ENCODE measurements at regions not wholly inside any gene's neighbourhood (a gene's known extent, or its start where the extent isn't known, plus 50 kb on each side); places are given as distances from the start of the nearest gene placed in this dataset.

DNA sequence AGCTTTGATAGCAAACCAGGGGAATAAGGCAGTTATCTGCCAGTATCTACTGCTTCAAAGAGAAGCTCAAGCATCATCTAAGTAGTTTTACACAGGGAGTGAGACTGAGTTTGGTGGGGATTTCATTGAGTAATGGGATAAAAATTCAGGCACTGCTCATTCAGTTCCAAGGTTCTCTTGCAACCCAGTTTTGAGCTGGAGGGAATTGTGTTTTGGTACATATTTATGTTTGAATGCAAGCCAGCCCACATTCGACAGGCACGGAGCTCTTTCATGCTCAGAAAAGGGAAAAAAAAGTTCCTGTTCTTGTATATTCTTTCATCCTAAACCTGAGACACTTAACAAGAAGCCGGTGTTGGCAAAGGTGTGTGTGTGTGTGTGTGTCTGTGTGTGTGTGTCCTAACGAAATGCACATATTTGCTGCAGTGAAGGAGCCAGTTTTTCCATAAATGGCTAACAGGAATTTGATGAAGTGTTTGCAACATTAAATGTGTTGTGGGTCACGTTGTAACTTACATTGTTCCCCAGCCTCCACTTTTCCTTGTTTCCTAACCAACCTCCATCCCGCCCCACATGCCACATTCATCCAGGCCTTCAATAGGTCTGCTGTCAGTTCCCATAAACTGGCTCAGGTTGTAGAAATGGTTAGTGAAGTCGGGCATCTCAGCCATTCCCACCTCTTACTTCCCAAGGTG is 311.1 kb downstream of the TXNL1 start (continued):
- TF ChIP-seq CHD2 (IDR thresholded peaks at IDR 0.05; ENCODE audit: borderline replicate concordance, low read depth, low read length) (no peak), STAT1 (conservative IDR thresholded peaks at IDR 0.05) (no peak), NRF1 (conservative IDR thresholded peaks at IDR 0.05; ENCODE audit: low read depth, low read length) (no peak), HDAC6 (IDR thresholded peaks at IDR 0.05; ENCODE audit: unreplicated experiment) (no peak), BCLAF1 (IDR thresholded peaks at IDR 0.05) (no peak), KDM1A (IDR thresholded peaks at IDR 0.05; ENCODE audit: borderline replicate concordance) (no peak)

GRCh38 chr18:56326336-56327072 is 311.9 kb downstream of the TXNL1 start:
- Histone ChIP-seq H3K4me2 (ENCODE audit: control insufficient read depth, insufficient read depth) (no peak overlapping the region), H3K9ac (ENCODE audit: control insufficient read depth, insufficient read depth, low read length) (no peak overlapping the region), H3K4me1 (ENCODE audit: control insufficient read depth, insufficient read depth, low read length) (peaks cover 3% of the 10 kb centered on the region; the same call in 1 of the 2 replicates), H3K27ac (ENCODE audit: control insufficient read depth, insufficient read depth) (no peak overlapping the region), H4K20me1 (ENCODE audit: control insufficient read depth, insufficient read depth) (no peaks in the 10 kb centered on the region), H3K4me3 (no peak overlapping the region), H3K27me3 (replicated peaks in 1 of 2; ENCODE audit: control insufficient read depth in 2 of 2, insufficient read depth in 2 of 2, low read length in 1 of 2) (no peaks in the 10 kb centered on the region), H3K79me2 (ENCODE audit: control insufficient read depth, insufficient read depth, low read length) (no peaks in the 10 kb centered on the region), H3K9me3 (replicated peaks; ENCODE audit: control insufficient read depth, insufficient read depth, low read length) (no peaks in the 10 kb centered on the region), H3K36me3 (ENCODE audit: control insufficient read depth in 2 of 2, insufficient read depth in 2 of 2, low read length in 1 of 2) (no peaks in the 10 kb centered on the region), H2AFZ (ENCODE audit: control insufficient read depth, low read depth, low read length) (no peak overlapping the region)
- 0% methylated on average over 3 of the region's 3 CpGs for WGBS (ENCODE audit: insufficient coverage, insufficient replicate concordance, low lambda C conversion rate, missing lambda C conversion rate)
- ChIA-PET CTCF (interaction anchor here (0.9 kb wide), 1 partner anchor 9 kb away, joined by 4 read pairs; no protein-coding TSS in a partner anchor), SMC1A (ENCODE audit: uncharacterized antibody, unreplicated experiment) (interaction anchor here (0.5 to 1.2 kb wide), 4 partner anchors 13 to 547 kb away, joined by 3 to 4 read pairs (median 3); no protein-coding TSS in a partner anchor), POLR2A (interaction anchor here (0.6 kb wide), 1 partner anchor 459 kb away, joined by 3 read pairs; no protein-coding TSS in a partner anchor), RAD21 (ENCODE audit: unreplicated experiment) (no interaction called here)
- FAIRE-seq (no peak), ATAC-seq (no peak), DNase-seq (ENCODE audit: low read depth, low spot score) (no peak)
- intact Hi-C loops (cut with micrococcal nuclease; ENCODE audit: unreplicated experiment) (no loop called here), in situ Hi-C loops (cut with MboI) (no loop called here)
- no TSS peak for BruUV-seq (replicated peaks)
- TF ChIP-seq MYB (IDR thresholded peaks at IDR 0.05; ENCODE audit: borderline replicate concordance, low read depth, low read length) (no peak), HCFC1 (IDR thresholded peaks at IDR 0.05; ENCODE audit: low read length) (no peak), ATF3 (IDR thresholded peaks at IDR 0.05; ENCODE audit: borderline replicate concordance, extremely low read depth, low read depth, low read length) (no peak), RAD21 (IDR thresholded peaks at IDR 0.05; ENCODE audit: insufficient read depth, low read depth, low read length) (no peak), CEBPB (IDR thresholded peaks at IDR 0.05; ENCODE audit: borderline replicate concordance in 1 of 2, low read depth in 2 of 2, low read length in 2 of 2) (no peak), SMARCA5 (IDR thresholded peaks at IDR 0.05) (no peak), RB1 (IDR thresholded peaks at IDR 0.05; ENCODE audit: borderline replicate concordance) (no peak), ZNF622 (IDR thresholded peaks at IDR 0.05) (no peak)
- TF ChIP-seq, protein P1, sequence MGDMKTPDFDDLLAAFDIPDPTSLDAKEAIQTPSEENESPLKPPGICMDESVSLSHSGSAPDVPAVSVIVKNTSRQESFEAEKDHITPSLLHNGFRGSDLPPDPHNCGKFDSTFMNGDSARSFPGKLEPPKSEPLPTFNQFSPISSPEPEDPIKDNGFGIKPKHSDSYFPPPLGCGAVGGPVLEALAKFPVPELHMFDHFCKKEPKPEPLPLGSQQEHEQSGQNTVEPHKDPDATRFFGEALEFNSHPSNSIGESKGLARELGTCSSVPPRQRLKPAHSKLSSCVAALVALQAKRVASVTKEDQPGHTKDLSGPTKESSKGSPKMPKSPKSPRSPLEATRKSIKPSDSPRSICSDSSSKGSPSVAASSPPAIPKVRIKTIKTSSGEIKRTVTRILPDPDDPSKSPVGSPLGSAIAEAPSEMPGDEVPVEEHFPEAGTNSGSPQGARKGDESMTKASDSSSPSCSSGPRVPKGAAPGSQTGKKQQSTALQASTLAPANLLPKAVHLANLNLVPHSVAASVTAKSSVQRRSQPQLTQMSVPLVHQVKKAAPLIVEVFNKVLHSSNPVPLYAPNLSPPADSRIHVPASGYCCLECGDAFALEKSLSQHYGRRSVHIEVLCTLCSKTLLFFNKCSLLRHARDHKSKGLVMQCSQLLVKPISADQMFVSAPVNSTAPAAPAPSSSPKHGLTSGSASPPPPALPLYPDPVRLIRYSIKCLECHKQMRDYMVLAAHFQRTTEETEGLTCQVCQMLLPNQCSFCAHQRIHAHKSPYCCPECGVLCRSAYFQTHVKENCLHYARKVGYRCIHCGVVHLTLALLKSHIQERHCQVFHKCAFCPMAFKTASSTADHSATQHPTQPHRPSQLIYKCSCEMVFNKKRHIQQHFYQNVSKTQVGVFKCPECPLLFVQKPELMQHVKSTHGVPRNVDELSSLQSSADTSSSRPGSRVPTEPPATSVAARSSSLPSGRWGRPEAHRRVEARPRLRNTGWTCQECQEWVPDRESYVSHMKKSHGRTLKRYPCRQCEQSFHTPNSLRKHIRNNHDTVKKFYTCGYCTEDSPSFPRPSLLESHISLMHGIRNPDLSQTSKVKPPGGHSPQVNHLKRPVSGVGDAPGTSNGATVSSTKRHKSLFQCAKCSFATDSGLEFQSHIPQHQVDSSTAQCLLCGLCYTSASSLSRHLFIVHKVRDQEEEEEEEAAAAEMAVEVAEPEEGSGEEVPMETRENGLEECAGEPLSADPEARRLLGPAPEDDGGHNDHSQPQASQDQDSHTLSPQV (IDR thresholded peaks at IDR 0.05): no peak
